NCI-H345 treated with DMSO at 0.1 percent for 48 hours (cell line): ENCODE measurements at regions not wholly inside any gene's neighbourhood (a gene's known extent, or its start where the extent isn't known, plus 50 kb on each side); places are given as distances from the start of the nearest gene placed in this dataset.
"Not testable (repeated sequence)": the region's sequence is repeated elsewhere in the genome, so short reads cannot be mapped to it uniquely, and the experiment has no call there.

Experiments
- DNase-seq: peaks from one replicate; lab custom pipeline; 2025; ENCODE audit not compliant: unreplicated experiment; lab: John Stamatoyannopoulos, UW

DNA sequence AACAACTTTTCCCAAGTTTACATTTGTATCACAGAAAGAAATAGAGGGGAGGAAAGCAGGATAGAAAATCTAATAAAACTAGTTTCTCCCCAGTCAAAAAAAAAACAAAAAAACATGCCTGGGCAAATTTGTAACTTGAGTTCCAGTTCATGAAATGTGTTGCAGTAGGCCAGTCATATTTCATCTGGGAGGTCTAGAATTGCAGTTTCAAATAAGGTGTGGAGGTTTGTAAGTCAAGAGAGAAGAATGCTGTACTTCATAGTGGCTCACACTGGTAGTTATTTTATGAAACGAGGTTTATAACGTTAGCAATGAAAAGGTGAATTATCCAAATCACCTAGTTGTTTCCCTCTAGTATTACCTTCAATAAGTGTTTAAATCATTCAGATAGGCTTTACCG, 1313.9 kb upstream of the SLC39A10 start:
- no peak for DNase-seq

DNA sequence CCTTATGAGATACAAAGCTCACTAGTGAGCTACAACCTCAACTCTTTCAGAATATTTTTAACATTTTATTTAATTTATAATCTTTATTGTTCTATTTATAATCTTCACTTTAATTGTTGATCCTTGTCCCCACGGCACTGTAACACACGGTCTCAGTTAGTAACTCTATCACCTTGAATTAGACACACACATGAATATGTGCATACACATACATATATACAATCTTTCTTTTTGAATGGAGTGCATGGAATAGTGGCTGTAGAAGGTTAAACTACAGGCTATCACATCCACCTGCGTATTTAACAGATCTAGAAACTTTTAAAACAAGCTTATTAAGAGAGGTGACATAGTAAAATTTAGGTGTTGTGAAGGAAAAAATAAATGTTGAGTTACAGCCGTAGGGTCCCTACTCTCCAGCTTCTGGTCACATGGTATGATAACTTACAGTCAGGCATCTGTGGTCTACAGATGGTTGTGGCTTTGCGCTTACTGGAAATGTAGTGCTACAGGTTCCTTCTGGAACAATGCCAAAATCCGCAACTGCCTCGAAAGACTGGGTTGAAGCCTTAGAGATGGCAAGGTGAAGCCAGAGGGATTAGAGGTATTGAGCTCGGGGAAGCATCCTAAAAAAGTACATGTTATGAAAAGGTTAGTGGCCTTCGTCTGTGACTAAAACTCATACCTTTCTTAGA, 1324.1 kb upstream of the SLC39A10 start:
- DNase-seq, result no peak

- DNase-seq, result no peak
These were observed 1328.6 kb upstream of the SLC39A10 start for GRCh38 chr2:194328456-194328855.

GRCh38 chr2:194327196-194327888, 1329.7 kb upstream of the SLC39A10 start:
- DNase-seq, result no peak

GRCh38 chr2:194323740-194324139, 1333.3 kb upstream of the SLC39A10 start:
- no peak for DNase-seq

GRCh38 chr2:194320520-194320919, 1336.5 kb upstream of the SLC39A10 start:
- DNase-seq, result no peak

GRCh38 chr2:194319222-194319992, 1337.6 kb upstream of the SLC39A10 start:
- DNase-seq, result no peak

GRCh38 chr2:194314042-194314441, 1343.0 kb upstream of the SLC39A10 start:
- DNase-seq, result no peak

- no peak for DNase-seq
These were observed 1352.8 kb upstream of the SLC39A10 start for GRCh38 chr2:194304191-194304590.

DNA sequence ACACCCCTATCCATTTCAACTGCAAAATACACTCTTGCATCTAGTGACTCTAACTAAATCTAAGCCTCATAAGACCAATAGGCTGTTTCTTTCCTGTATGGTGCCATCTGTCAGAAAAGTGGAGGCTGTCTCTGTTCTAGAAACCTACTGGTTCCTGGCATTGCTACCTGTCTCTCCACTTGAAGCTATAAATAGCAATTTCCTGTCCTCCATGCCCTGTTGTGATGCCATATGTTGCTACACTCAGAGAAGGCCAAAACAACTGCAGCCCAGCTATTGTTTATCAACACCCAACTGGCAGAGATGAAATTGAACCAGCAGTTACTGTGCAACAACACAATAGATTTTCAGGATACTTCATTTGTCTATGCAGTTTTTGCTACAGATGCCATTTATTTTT, 1355.1 kb upstream of the SLC39A10 start:
- DNase-seq, result peak; percentile 20

- DNase-seq, result no peak
These were observed 1362.9 kb upstream of the SLC39A10 start for GRCh38 chr2:194294156-194294555.

- DNase-seq, result no peak
These were observed 1365.9 kb upstream of the SLC39A10 start for GRCh38 chr2:194291104-194291503.

- no peak for DNase-seq
These were observed 1367.2 kb upstream of the SLC39A10 start for GRCh38 chr2:194289712-194290346.

GRCh38 chr2:194276667-194277066, 1380.4 kb upstream of the SLC39A10 start:
- not testable (repeated sequence) for DNase-seq

DNA sequence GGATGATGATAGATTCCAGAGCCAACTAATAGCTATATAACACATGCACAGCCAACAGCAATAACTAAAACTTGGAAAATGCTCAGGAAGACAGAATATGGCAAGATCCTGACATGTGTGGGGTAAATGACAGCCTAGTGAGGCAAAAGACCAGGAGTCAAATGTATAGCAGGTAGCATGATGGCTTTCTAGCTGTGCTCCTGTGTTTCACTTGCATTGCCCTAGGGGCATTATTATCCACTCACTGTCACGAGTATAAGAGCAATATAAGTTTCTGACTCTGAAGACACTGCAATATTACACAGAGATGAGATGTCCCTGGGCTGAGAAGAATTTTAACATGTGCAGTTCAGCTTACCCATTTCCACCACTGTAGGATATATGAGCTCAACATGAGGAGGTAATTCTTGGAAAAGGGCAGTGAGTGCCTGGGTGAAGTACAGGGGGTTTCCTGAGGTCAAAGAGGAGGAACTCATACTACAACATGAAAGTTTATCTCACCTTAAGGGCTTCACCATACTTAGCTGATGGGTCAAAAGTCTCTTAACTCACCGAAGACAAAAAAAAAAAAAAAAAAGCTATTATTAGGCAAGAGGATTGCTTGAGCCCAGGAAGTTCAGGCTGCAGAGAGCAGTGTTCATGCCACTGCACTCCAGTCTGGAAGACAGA, 1385.6 kb upstream of the SLC39A10 start:
- no peak for DNase-seq

- no peak for DNase-seq
These were observed 1386.4 kb upstream of the SLC39A10 start for GRCh38 chr2:194270648-194271047.

GRCh38 chr2:194264586-194264985, 1392.4 kb upstream of the SLC39A10 start:
- no peak for DNase-seq

DNA sequence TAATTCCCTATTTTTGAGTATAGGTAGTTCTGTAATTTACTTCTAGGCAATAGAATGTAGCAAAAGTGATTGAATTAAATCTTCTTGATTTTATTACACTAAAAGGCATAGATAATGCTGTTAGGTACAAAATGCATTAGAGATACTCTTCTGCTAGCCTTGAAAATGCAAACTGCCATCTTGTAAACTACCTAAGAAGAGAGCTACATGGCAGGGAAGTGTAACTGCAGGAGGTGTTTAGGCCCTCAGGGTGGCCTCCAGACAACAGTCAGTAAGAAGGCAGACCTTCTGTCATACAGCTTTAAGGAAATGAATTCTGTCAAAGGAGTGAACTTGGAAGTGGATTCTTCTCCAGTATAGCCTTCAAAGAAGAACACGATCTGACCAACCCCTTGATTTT, 1396.8 kb upstream of the SLC39A10 start:
- DNase-seq, result no peak

- no peak for DNase-seq
These were observed 1399.9 kb upstream of the SLC39A10 start for GRCh38 chr2:194257095-194257494.

- DNase-seq, result no peak
These were observed 1403.3 kb upstream of the SLC39A10 start for GRCh38 chr2:194253528-194254259.
